PFSK-1 (cell line): ENCODE measurements at regions not wholly inside any gene's neighbourhood (a gene's known extent, or its start where the extent isn't known, plus 50 kb on each side); places are given as distances from the start of the nearest gene placed in this dataset.

ENCODE experiments used
- FOXP2 ChIP-seq: optimal IDR thresholded peaks from 2 replicates; pipeline ENCODE3; 2011; ENCODE audit warnings: borderline replicate concordance, control low read depth, inconsistent platforms; ENCODE audit not compliant: insufficient read depth; ENCODE audit errors: extremely low read length, extremely low read depth
- POLR2AphosphoS5 ChIP-seq: IDR thresholded peaks from 2 replicates; pipeline ENCODE4 v1.6.1; 2012; ENCODE audit warnings: low read depth, mild to moderate bottlenecking, control low read depth, low read length, moderate library complexity
- REST ChIP-seq, 2 experiments: IDR thresholded peaks; 2 replicates each; pipeline versions ENCODE4 v1.6.1 to v1.8.0; 2011 to 2012; ENCODE audit warnings: low read depth in 2 of 2, low read length in 2 of 2, control low read depth in 1 of 2, inconsistent platforms in 1 of 2, mild to moderate bottlenecking in 1 of 2, moderate library complexity in 1 of 2; ENCODE audit not compliant: insufficient read depth in 1 of 2
- SIN3A ChIP-seq: IDR thresholded peaks from 2 replicates; pipeline ENCODE4 v1.6.1; 2012; ENCODE audit warnings: mild to moderate bottlenecking, low read length, moderate library complexity, borderline replicate concordance; ENCODE audit not compliant: insufficient read depth
- TAF1 ChIP-seq: IDR thresholded peaks from 2 replicates; pipeline ENCODE4 v1.6.1; 2012; ENCODE audit warnings: low read length, control low read depth, borderline replicate concordance; ENCODE audit not compliant: insufficient read depth

- no peak for TF ChIP-seq SIN3A
- no peak for TF ChIP-seq REST (IDR thresholded peaks at IDR 0.05; ENCODE audit: insufficient read depth in 1 of 2, low read depth in 2 of 2, low read length in 2 of 2)
- TF ChIP-seq POLR2AphosphoS5, result no peak
- no peak for TF ChIP-seq FOXP2
- no peak for TF ChIP-seq TAF1
These were observed 195.4 kb upstream of the ADARB2 start for GRCh38 chr10:1932692-1933094.

GRCh38 chr10:1928606-1929005 is 191.3 kb upstream of the ADARB2 start:
- TF ChIP-seq POLR2AphosphoS5, result no peak
- TF ChIP-seq TAF1, result no peak
- TF ChIP-seq FOXP2, result no peak

GRCh38 chr10:1923998-1924397 is 186.7 kb upstream of the ADARB2 start:
- TF ChIP-seq REST (IDR thresholded peaks at IDR 0.05; ENCODE audit: insufficient read depth in 1 of 2, low read depth in 2 of 2, low read length in 2 of 2) (no peak), POLR2AphosphoS5 (no peak), SIN3A (no peak), TAF1 (no peak), FOXP2 (no peak)

- TF ChIP-seq FOXP2, result no peak
These were observed 186.3 kb upstream of the ADARB2 start for GRCh38 chr10:1923586-1923985.

GRCh38 chr10:1920941-1921340 is 183.6 kb upstream of the ADARB2 start:
- TF ChIP-seq FOXP2 (no peak), POLR2AphosphoS5 (no peak), SIN3A (no peak), TAF1 (no peak), REST (IDR thresholded peaks at IDR 0.05; ENCODE audit: insufficient read depth in 1 of 2, low read depth in 2 of 2, low read length in 2 of 2) (no peak)

GRCh38 chr10:1920127-1920526 is 182.8 kb upstream of the ADARB2 start:
- no peak for TF ChIP-seq TAF1
- no peak for TF ChIP-seq FOXP2
- no peak for TF ChIP-seq SIN3A
- no peak for TF ChIP-seq POLR2AphosphoS5
- no peak for TF ChIP-seq REST (IDR thresholded peaks at IDR 0.05; ENCODE audit: insufficient read depth in 1 of 2, low read depth in 2 of 2, low read length in 2 of 2)
